WTC11 (cell line): ENCODE measurements at regions not wholly inside any gene's neighbourhood (a gene's known extent, or its start where the extent isn't known, plus 50 kb on each side); places are given as distances from the start of the nearest gene placed in this dataset.

ENCODE experiments used
- ATAC-seq: fragments of 200-7000 bp; cut with Tn5 transposase; 2 replicates; pipeline ENCODE4 v1.10.0; 2021; ENCODE audit warnings: mild to moderate bottlenecking, moderate library complexity
- CTCF ChIA-PET: fragments of 300-600 bp; sonication (Branson Sonifier 250); formaldehyde crosslinking; loops from one replicate; lab custom pipeline; 2021; ENCODE audit warnings: antibody characterized with exemption; lab: Charles Lee
- POLR2A ChIA-PET: fragments of 350-600 bp; sonication (Branson Sonifier 250); formaldehyde crosslinking; loops from one replicate; lab custom pipeline; 2021; ENCODE audit warnings: antibody characterized with exemption; lab: Charles Lee
- DNase-seq: peaks from one replicate; pipeline ENCODE4 v3.0.0; 2021; ENCODE audit warnings: low spot score
- H3K27ac Mint-ChIP-seq: 2 replicates; pipeline ENCODE4 v1.8.0; 2021; ENCODE audit warnings: mixed read lengths
- H3K27me3 Mint-ChIP-seq: 2 replicates; pipeline ENCODE4 v1.8.0; 2021; ENCODE audit warnings: low read depth, mild to moderate bottlenecking, moderate library complexity, mixed read lengths
- H3K36me3 Mint-ChIP-seq: 2 replicates; pipeline ENCODE4 v1.8.0; 2021; ENCODE audit warnings: mixed read lengths
- H3K4me1 Mint-ChIP-seq: 2 replicates; pipeline ENCODE4 v1.8.0; 2022; ENCODE audit warnings: mixed read lengths
- H3K4me3 Mint-ChIP-seq: 2 replicates; pipeline ENCODE4 v1.8.0; 2021; ENCODE audit warnings: mild to moderate bottlenecking, moderate library complexity, mixed read lengths
- H3K9me3 Mint-ChIP-seq: 2 replicates; pipeline ENCODE4 v1.8.0; 2021; ENCODE audit warnings: mixed read lengths
- CREB1 ChIP-seq: sonication (generic); formaldehyde crosslinking; IDR thresholded peaks from 2 replicates; pipeline ENCODE4 v1.8.0; 2023; ENCODE audit warnings: mild to moderate bottlenecking, missing genetic modification reagents
- CREM ChIP-seq: sonication (generic); formaldehyde crosslinking; IDR thresholded peaks from 2 replicates; pipeline ENCODE4 v1.8.1; 2022; ENCODE audit warnings: mild to moderate bottlenecking, missing genetic modification reagents, moderate library complexity
- FOXJ3 ChIP-seq: sonication (generic); formaldehyde crosslinking; IDR thresholded peaks from 2 replicates; pipeline ENCODE4 v1.9.0; 2021; ENCODE audit warnings: missing genetic modification reagents, mild to moderate bottlenecking, borderline replicate concordance
- FOXK1 ChIP-seq: sonication (generic); formaldehyde crosslinking; IDR thresholded peaks from 2 replicates; pipeline ENCODE4 v1.8.0; 2022; ENCODE audit warnings: mild to moderate bottlenecking, moderate library complexity, missing genetic modification reagents
- GABPB1 ChIP-seq: sonication (generic); formaldehyde crosslinking; IDR thresholded peaks from 2 replicates; pipeline ENCODE4 v1.8.1; 2023; ENCODE audit warnings: mild to moderate bottlenecking, missing genetic modification reagents
- IRF2 ChIP-seq: sonication (generic); formaldehyde crosslinking; IDR thresholded peaks from 2 replicates; pipeline ENCODE4 v1.8.0; 2022; ENCODE audit warnings: low read depth, missing genetic modification reagents, borderline replicate concordance
- MXD4 ChIP-seq: fragments of 250-450 bp; sonication (Bioruptor Pico); IDR thresholded peaks from 2 replicates; pipeline ENCODE4 v1.8.0; 2021; ENCODE audit warnings: mild to moderate bottlenecking, moderate library complexity, borderline replicate concordance
- NFE2L1 ChIP-seq: sonication (generic); formaldehyde crosslinking; IDR thresholded peaks from 2 replicates; pipeline ENCODE4 v1.8.1; 2023; ENCODE audit warnings: missing genetic modification reagents
- NR1H2 ChIP-seq: sonication (generic); formaldehyde crosslinking; IDR thresholded peaks from 2 replicates; pipeline ENCODE4 v1.9.0; 2021; ENCODE audit warnings: mild to moderate bottlenecking, moderate library complexity, missing genetic modification reagents
- OVOL2 ChIP-seq: fragments of 250-450 bp; sonication (Bioruptor Pico); IDR thresholded peaks from 2 replicates; pipeline ENCODE4 v1.9.0; 2021; ENCODE audit warnings: mild to moderate bottlenecking, borderline replicate concordance
- SMAD4 ChIP-seq: sonication (generic); formaldehyde crosslinking; IDR thresholded peaks from 2 replicates; pipeline ENCODE4 v1.8.0; 2022; ENCODE audit warnings: mild to moderate bottlenecking, missing genetic modification reagents
- TCF7 ChIP-seq: sonication (generic); formaldehyde crosslinking; IDR thresholded peaks from 2 replicates; pipeline ENCODE4 v1.8.0; 2022; ENCODE audit warnings: mild to moderate bottlenecking, low read depth, missing genetic modification reagents, moderate library complexity
- TEAD1 ChIP-seq: sonication (generic); formaldehyde crosslinking; IDR thresholded peaks from 2 replicates; pipeline ENCODE4 v1.8.0; 2022; ENCODE audit warnings: mild to moderate bottlenecking, missing genetic modification reagents
- ZNF138 ChIP-seq: sonication (generic); formaldehyde crosslinking; conservative IDR thresholded peaks from 2 replicates; pipeline ENCODE4 v1.8.1; 2022; ENCODE audit warnings: mild to moderate bottlenecking, moderate library complexity, missing genetic modification reagents
- ZNF317 ChIP-seq: sonication (generic); formaldehyde crosslinking; IDR thresholded peaks from 2 replicates; pipeline ENCODE4 v1.8.1; 2023; ENCODE audit warnings: low read depth, mild to moderate bottlenecking, moderate library complexity, missing genetic modification reagents, borderline replicate concordance
- ZNF671 ChIP-seq: fragments of 250-450 bp; sonication (Bioruptor Pico); IDR thresholded peaks from 2 replicates; pipeline ENCODE4 v1.8.0; 2021; ENCODE audit warnings: mild to moderate bottlenecking
- TF ChIP-seq, protein P1 (sequence below): fragments of 250-450 bp; sonication (Bioruptor Pico); IDR thresholded peaks from 2 replicates; pipeline ENCODE4 v1.8.0; 2021; ENCODE audit warnings: mild to moderate bottlenecking
- TF ChIP-seq, protein P2 (sequence below): fragments of 250-450 bp; sonication (Bioruptor Pico); IDR thresholded peaks from 2 replicates; pipeline ENCODE4 v1.9.0; 2021; ENCODE audit warnings: moderate library complexity, mild to moderate bottlenecking, inconsistent platforms, borderline replicate concordance
- TF ChIP-seq, protein P3 (sequence below): sonication (generic); formaldehyde crosslinking; IDR thresholded peaks from 2 replicates; pipeline ENCODE4 v1.8.1; 2023; ENCODE audit warnings: mild to moderate bottlenecking, missing genetic modification reagents, moderate library complexity
- TF ChIP-seq, protein P4 (sequence below): sonication (generic); formaldehyde crosslinking; IDR thresholded peaks from 2 replicates; pipeline ENCODE4 v1.8.0; 2022; ENCODE audit warnings: mild to moderate bottlenecking, missing genetic modification reagents
- TF ChIP-seq, protein P5 (sequence below): sonication (generic); formaldehyde crosslinking; conservative IDR thresholded peaks from 2 replicates; pipeline ENCODE4 v1.8.1; 2023; ENCODE audit warnings: mild to moderate bottlenecking, low read depth, missing genetic modification reagents, moderate library complexity
- TF ChIP-seq, protein P6 (sequence below): sonication (generic); formaldehyde crosslinking; IDR thresholded peaks from 2 replicates; pipeline ENCODE4 v1.8.0; 2023; ENCODE audit warnings: mild to moderate bottlenecking, missing genetic modification reagents

DNA sequence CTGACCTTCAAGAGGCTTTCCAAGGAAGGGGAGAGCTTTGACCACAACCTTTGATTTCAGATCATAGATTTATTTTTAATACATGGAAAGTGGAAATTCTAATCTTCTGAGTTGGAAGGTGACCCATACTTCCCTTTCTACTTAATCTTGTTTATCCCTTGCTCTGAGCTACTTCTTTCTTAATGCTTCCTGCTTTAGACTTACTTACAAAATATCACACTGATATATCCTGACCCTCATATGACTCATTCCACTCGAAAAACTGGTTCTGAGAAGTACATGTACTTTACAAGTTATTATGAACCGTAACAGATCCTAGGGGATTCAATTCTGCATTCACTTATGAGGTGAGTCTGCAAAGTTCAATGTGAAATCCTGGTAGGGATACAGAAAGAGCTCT is 76.2 kb upstream of the IRS2 start:
- Mint-ChIP-seq H3K36me3 (no peaks in the 10 kb centered on the region), H3K27me3 (peaks cover 2% of the 10 kb centered on the region; the same call in 1 of the 2 replicates), H3K27ac (no peak overlapping the region), H3K4me3 (no peak overlapping the region), H3K9me3 (no peaks in the 10 kb centered on the region), H3K4me1 (peaks cover 16% of the 10 kb centered on the region)
- no peak for ATAC-seq
- POLR2A ChIA-PET: no interaction called here
- TF ChIP-seq, protein P1, sequence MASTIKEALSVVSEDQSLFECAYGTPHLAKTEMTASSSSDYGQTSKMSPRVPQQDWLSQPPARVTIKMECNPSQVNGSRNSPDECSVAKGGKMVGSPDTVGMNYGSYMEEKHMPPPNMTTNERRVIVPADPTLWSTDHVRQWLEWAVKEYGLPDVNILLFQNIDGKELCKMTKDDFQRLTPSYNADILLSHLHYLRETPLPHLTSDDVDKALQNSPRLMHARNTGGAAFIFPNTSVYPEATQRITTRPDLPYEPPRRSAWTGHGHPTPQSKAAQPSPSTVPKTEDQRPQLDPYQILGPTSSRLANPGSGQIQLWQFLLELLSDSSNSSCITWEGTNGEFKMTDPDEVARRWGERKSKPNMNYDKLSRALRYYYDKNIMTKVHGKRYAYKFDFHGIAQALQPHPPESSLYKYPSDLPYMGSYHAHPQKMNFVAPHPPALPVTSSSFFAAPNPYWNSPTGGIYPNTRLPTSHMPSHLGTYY (CRISPR knock-in tag): no peak
- TF ChIP-seq CREM (CRISPR knock-in tag): no peak
- TF ChIP-seq MXD4 (CRISPR knock-in tag): no peak
- no peak for TF ChIP-seq ZNF138 (CRISPR knock-in tag)
- no peak for DNase-seq
- CTCF ChIA-PET: no interaction called here

DNA sequence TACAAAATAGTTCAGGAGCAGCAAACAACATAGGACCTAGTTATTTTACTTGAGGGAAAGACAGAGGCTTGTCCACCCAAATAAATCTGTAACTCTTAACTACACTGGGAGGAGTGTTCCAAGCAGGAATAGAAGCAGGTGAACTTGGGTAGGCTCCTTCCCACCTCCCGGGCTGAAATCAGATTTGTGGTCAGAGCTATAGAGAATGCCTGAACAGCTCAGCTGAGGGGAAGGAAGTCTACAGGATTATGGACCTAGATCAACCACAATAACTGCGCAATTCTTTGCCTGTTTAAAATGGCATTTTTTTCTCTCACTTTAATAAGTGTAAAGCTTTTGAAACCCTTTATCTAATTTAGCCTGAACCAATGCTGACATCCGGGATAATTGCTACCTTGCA is 73.5 kb upstream of the IRS2 start:
- Mint-ChIP-seq H3K4me3 (no peak overlapping the region), H3K36me3 (no peaks in the 10 kb centered on the region), H3K27me3 (no peaks in the 10 kb centered on the region), H3K9me3 (no peaks in the 10 kb centered on the region), H3K27ac (no peak overlapping the region), H3K4me1 (peaks cover 26% of the 10 kb centered on the region)
- no peak for ATAC-seq
- ChIA-PET POLR2A (no interaction called here), CTCF (interaction anchor here (1.2 kb wide), 1 partner anchor 20 kb away, joined by 3 read pairs; no protein-coding TSS in a partner anchor)
- TF ChIP-seq, protein P2, sequence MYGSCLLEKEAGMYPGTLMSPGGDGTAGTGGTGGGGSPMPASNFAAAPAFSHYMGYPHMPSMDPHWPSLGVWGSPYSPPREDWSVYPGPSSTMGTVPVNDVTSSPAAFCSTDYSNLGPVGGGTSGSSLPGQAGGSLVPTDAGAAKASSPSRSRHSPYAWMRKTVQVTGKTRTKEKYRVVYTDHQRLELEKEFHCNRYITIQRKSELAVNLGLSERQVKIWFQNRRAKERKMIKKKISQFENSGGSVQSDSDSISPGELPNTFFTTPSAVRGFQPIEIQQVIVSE (CRISPR knock-in tag): no peak
- TF ChIP-seq ZNF317 (CRISPR knock-in tag): no peak
- no peak for TF ChIP-seq FOXJ3 (CRISPR knock-in tag)
- TF ChIP-seq, protein P3, sequence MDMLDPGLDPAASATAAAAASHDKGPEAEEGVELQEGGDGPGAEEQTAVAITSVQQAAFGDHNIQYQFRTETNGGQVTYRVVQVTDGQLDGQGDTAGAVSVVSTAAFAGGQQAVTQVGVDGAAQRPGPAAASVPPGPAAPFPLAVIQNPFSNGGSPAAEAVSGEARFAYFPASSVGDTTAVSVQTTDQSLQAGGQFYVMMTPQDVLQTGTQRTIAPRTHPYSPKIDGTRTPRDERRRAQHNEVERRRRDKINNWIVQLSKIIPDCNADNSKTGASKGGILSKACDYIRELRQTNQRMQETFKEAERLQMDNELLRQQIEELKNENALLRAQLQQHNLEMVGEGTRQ (CRISPR knock-in tag): no peak
- TF ChIP-seq ZNF671 (CRISPR knock-in tag): no peak
- TF ChIP-seq IRF2: no peak
- no peak for TF ChIP-seq NR1H2
- no peak for TF ChIP-seq FOXK1 (CRISPR knock-in tag)
- no peak for TF ChIP-seq NFE2L1
- TF ChIP-seq, protein P4, sequence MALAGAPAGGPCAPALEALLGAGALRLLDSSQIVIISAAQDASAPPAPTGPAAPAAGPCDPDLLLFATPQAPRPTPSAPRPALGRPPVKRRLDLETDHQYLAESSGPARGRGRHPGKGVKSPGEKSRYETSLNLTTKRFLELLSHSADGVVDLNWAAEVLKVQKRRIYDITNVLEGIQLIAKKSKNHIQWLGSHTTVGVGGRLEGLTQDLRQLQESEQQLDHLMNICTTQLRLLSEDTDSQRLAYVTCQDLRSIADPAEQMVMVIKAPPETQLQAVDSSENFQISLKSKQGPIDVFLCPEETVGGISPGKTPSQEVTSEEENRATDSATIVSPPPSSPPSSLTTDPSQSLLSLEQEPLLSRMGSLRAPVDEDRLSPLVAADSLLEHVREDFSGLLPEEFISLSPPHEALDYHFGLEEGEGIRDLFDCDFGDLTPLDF (CRISPR knock-in tag): no peak
- no peak for TF ChIP-seq CREM (CRISPR knock-in tag)
- no peak for TF ChIP-seq TEAD1 (CRISPR knock-in tag)
- TF ChIP-seq, protein P5, sequence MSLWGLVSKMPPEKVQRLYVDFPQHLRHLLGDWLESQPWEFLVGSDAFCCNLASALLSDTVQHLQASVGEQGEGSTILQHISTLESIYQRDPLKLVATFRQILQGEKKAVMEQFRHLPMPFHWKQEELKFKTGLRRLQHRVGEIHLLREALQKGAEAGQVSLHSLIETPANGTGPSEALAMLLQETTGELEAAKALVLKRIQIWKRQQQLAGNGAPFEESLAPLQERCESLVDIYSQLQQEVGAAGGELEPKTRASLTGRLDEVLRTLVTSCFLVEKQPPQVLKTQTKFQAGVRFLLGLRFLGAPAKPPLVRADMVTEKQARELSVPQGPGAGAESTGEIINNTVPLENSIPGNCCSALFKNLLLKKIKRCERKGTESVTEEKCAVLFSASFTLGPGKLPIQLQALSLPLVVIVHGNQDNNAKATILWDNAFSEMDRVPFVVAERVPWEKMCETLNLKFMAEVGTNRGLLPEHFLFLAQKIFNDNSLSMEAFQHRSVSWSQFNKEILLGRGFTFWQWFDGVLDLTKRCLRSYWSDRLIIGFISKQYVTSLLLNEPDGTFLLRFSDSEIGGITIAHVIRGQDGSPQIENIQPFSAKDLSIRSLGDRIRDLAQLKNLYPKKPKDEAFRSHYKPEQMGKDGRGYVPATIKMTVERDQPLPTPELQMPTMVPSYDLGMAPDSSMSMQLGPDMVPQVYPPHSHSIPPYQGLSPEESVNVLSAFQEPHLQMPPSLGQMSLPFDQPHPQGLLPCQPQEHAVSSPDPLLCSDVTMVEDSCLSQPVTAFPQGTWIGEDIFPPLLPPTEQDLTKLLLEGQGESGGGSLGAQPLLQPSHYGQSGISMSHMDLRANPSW (CRISPR knock-in tag): no peak
- TF ChIP-seq TCF7 (CRISPR knock-in tag): no peak
- TF ChIP-seq GABPB1 (CRISPR knock-in tag): no peak
- TF ChIP-seq SMAD4 (CRISPR knock-in tag): no peak
- TF ChIP-seq, protein P6, sequence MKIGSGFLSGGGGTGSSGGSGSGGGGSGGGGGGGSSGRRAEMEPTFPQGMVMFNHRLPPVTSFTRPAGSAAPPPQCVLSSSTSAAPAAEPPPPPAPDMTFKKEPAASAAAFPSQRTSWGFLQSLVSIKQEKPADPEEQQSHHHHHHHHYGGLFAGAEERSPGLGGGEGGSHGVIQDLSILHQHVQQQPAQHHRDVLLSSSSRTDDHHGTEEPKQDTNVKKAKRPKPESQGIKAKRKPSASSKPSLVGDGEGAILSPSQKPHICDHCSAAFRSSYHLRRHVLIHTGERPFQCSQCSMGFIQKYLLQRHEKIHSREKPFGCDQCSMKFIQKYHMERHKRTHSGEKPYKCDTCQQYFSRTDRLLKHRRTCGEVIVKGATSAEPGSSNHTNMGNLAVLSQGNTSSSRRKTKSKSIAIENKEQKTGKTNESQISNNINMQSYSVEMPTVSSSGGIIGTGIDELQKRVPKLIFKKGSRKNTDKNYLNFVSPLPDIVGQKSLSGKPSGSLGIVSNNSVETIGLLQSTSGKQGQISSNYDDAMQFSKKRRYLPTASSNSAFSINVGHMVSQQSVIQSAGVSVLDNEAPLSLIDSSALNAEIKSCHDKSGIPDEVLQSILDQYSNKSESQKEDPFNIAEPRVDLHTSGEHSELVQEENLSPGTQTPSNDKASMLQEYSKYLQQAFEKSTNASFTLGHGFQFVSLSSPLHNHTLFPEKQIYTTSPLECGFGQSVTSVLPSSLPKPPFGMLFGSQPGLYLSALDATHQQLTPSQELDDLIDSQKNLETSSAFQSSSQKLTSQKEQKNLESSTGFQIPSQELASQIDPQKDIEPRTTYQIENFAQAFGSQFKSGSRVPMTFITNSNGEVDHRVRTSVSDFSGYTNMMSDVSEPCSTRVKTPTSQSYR (CRISPR knock-in tag): no peak
- no peak for TF ChIP-seq CREB1 (CRISPR knock-in tag)
- no peak for TF ChIP-seq OVOL2 (CRISPR knock-in tag)
- DNase-seq: no peak
